GM21360 (cell line): ENCODE measurements at regions not wholly inside any gene's neighbourhood (a gene's known extent, or its start where the extent isn't known, plus 50 kb on each side); places are given as distances from the start of the nearest gene placed in this dataset.

Source experiments
- ATAC-seq: cut with Tn5 transposase; IDR thresholded peaks from one replicate; pipeline ENCODE4 v1.9.1; 2021; ENCODE audit warnings: mild to moderate bottlenecking, moderate library complexity; ENCODE audit not compliant: unreplicated experiment

DNA sequence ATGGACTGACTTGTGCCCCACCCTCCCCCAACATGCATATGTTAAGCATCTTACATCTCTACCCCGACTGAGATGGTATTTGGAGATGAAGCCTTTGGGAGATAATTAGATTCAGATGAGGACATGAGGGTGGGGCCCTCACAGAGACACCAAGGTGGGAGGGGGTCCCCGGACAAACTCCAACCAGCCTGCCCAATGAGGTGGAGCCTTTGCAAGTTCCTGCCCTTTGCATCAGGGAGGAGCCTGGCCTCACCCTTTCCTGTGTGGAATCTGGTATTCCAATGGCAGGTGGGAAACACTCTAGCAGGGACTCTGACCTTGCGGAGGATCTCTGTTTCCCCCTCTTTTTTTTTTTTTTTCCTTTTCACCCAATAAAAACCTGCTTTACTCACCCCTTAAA lies 589.9 kb upstream of the BOD1L1 start:
- no peak for ATAC-seq

DNA sequence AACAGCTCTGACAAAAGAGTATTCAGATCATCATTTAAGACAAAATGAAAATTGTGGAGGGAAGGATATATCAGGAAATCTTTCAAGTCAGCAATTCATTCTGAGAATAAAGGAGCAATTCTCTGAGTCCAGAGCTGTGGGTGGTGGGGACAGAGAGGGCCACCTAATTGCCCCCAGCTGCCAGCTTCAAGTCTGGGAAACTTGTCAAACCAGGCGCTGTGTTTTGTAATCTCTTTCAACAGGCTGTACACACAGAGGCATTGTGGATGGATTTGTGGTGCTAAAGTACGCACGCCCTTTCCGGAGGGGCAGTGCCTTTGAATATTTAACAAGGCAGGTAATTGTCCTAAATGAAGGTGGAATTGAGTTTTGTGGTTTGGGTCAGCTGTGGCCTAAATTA lies 591.1 kb upstream of the BOD1L1 start:
- no peak for ATAC-seq

DNA sequence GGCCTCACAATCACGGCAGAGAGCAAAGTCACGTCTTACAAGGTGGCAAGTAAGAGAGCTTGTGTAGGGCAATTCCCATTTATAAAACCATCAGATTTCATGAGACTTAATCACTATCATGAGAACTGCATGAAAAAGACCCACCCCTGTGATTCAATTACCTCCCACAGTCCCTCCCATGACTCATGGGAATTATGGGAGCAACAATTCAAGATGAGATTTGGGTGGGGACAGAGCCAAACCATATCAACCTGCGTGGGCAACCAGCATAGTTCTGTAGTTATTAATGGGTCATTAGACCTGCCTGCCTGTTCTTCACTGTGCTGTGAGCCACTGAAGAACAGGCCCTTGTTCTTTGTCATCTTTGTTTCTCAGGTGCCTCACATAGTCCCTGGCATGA lies 593.7 kb upstream of the BOD1L1 start:
- no peak for ATAC-seq

DNA sequence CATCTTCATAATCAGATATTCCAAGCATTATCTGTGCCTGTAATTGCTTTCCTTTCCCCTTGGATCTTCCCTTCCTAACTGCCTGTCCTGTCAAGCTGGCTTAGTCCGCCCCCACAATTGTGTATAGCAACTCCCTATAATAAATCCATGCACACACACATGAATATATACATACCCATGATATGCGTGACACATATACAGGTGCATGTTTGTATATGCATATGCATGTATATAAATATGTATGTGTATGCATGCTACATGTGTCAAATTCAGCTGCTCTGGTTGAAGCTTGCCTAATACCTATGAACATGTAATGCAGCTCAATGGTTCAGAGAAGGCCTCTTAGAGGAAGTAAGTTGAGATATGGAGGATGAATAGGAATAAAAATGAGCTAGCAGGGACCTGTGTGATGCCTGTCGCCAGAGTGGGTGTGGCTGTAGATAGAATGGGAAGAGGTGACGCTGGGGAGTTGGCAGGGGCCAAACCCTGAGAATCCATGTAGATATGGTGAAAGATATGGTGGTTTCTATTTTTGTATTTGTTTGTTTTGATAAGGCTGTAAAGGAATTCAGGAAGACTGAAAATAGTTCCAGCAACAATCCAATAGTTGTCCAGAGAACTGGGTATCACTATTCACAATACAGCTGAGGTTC lies 595.0 kb upstream of the BOD1L1 start:
- no peak for ATAC-seq

DNA sequence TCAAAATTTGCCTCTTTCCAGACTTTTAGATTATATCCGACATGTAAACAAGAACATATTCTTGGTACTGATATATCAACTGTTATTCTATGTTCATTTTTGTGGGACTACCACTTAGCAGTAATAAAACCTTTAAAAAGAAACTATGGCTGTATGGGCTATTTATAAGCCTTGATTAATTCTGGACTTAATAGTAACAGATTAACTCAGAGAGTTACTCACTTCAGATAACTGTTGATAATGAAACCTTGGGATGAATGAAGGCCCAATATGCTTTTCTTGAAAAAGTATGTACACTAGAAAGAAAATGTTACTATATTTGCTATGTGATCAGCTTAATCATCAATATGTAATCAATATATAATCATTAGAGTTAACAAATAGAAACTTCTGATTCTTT lies 595.9 kb upstream of the BOD1L1 start:
- ATAC-seq, result no peak

DNA sequence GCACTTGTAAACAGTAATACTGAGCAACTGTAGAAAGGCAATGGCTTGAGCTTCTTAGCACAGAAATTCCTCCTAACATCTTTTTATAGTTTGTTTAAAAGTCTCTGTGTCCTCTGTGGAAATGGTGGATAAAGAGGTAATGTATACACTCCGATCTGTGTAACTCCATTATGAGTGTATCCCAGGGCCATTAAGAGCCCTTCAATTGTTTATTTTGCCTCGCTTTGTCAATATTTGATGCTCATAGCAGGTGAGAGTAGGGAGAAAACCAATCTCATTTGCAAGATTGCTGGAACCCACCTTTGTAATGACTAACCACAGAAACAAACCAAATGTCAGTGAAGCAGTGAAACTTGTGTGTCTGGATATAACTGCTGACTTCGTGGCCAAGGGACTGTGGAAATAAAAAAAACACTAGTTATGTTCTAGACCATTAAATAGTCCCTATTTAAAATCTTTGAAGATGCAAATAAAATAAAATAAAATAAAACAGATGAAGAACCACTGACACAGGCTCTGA lies 598.2 kb upstream of the BOD1L1 start:
- no peak for ATAC-seq

DNA sequence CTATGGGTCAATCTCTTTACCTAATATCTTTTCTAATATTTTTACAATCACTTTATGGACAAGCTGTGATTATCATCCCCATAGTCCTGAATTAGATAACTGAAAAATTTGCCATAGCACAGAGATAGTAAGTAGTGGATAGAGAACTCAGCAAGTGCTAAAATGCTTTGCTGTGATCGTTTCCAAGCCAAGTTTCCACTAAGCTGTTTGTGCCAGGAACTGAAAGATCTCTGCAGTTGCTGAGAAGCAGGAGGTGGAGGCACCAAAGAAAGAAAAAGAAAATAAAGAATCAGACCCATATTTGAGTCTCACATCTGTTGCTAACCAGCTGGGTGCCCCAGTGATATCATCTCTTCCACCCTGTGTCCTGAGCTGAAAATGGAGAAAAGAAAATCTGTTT lies 605.6 kb upstream of the BOD1L1 start:
- ATAC-seq, result no peak

DNA sequence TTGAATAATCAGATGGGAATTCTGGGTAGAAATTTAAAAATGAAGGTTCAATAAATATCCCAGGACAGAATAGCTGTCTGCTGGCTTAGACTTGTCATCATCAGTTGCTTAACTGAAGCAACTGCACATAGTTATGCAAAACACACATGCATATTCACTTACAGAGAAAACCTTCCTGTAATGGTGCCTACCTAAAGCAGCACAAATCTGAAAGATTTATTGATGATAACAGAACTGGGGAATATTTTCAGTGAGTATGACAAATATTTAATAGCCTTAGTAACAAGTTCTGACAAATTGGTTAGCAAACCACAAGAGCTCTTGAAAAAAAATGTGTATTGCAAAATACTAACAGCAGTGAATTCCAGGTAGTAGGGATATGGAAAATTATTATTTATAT lies 606.8 kb upstream of the BOD1L1 start:
- ATAC-seq, result no peak

DNA sequence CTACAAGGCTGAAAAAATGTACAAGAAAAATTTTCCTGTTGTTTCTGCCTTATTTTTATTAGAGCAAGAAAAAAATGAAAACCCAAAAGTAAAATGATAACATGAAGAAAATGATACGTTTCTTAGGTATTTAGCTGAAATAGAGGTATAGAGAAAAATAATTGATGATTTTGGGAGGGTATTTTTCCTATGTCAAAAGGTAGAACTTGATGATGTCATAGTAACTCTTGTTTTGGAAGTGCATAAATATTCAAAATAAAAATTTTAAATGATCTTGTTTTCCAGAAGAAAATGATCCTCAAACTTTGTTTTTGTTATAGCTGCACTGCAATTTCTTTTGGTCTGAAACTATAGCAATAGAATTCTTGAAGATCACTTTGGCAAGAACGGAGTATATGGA lies 608.8 kb upstream of the BOD1L1 start:
- no peak for ATAC-seq

DNA sequence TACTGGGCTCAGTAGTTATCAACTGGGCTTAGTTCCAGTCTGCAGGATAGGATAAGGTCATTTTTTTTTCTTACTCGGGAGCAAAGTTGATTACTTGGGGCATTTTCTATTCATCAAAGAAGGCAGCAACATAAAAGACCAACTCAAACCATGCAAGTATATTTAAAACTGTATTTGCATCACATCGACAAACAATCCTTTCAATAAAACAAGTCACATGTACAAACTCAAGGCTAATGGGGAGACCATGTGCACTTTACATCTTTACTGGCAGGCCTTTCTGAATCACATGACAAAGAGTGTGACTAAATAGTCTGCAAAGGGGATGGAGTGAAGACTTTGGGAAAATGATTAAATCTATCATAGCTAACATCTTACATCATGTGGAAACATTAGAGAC lies 610.4 kb upstream of the BOD1L1 start:
- ATAC-seq, result no peak

DNA sequence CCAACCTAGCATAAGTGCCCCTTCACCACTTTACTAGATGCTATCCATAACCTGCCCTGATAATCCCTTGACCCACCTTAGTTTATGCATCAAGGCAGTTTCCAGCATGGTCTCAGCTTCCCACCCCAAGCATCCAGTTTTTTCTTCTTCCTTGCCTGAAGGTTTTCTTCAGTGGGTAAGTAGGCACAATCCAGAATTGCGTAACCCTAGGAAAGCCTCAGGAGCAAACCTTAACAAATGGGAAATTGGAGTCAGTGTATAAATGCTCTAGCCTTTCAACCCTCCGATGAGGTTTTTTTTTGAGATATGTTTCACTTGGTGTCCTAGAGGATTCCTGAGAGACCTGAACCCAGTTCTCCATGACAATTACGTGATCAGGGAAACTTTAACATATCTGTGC lies 614.0 kb upstream of the BOD1L1 start:
- no peak for ATAC-seq

DNA sequence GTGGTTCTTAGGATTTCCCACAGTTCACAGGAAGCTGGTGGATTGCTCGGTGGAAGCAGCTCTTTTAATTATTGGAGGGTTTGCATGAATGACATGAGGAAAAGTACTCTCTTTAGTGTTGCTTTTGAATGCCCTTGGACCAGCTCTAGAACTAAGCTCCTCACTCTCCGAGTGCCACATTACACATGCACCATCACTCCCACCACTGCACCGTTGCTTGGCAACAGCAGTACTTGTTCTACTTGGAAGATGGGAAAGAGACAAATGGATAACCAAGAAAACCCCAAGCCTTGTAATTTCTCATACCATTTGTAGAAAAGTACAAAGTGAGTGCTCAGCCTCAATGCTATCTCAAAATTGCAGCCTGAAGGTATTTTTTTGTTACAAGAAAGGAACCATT lies 620.2 kb upstream of the BOD1L1 start:
- no peak for ATAC-seq

DNA sequence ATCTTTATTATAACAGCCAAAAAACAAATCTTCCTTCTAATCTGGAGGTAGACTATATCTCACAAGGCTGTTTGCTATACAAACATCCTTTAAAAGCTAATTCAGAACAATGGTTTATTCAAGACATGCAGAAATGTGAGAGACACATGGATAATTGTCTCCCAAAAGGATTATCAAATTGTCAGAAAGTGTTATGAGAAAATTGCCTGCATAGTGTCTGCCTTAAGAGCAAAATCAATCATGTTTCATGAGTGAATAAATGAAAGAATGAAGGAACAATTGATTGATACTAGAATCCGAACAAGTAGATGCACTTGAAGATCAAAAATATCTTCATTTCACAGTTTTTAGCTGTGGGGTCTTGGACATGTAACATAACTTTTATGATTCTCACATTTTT lies 621.7 kb upstream of the BOD1L1 start:
- ATAC-seq, result no peak

DNA sequence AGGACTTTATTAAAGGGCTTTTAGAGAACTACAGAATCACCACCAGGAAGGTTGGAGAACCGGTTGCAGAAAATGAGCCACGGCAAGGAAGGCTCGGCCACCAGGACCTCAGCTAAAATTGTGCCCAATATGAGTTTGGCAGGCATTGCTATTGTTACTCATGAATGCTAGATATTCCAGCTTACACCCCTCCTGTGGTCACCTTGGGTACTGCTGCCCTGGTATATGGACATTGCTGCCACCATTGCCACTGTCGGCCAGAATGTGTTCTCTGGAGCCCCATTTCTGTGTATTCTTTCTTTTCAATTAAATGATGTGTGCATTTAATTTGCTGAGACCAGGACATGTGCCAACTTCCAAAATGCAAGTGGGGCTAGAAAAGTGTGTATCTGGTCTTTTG lies 626.7 kb upstream of the BOD1L1 start:
- ATAC-seq, result no peak

DNA sequence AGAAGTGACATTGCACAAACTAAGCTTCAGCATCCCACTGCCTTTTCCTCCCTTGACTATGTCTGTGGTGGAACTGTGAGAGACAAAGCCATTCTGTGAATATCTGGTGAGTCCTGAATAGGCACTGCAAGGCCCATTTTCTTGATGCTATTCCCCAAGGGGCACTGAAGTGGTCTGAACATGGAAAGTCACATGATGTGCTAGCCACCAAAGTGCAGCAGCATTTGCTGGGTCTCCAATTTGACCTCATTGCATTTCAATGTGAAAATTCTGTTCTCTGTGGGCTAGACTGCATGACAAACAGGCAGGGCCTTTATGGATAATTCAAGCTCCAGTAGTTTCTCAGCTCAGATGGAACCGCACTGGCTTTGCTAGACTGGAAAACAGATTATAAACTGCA lies 627.4 kb upstream of the BOD1L1 start:
- no peak for ATAC-seq

DNA sequence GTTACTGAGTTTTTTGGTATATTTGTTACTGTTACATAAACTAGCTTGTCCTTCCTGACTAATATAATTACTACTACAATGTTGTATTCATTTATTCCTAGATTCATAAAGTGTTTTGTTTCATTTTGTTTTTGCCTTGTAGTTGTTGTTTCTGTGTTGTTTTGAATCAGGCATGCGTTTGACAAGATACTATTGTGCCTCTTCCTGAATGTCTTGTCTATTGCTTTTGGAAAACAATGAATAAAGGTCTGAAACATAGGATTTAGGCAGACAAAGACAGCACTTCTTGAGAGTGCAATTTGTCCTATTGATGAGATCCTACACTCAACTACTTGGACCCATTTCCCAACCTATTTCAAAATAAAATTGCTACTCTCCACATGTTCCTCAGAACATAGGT lies 630.4 kb upstream of the BOD1L1 start:
- no peak for ATAC-seq

DNA sequence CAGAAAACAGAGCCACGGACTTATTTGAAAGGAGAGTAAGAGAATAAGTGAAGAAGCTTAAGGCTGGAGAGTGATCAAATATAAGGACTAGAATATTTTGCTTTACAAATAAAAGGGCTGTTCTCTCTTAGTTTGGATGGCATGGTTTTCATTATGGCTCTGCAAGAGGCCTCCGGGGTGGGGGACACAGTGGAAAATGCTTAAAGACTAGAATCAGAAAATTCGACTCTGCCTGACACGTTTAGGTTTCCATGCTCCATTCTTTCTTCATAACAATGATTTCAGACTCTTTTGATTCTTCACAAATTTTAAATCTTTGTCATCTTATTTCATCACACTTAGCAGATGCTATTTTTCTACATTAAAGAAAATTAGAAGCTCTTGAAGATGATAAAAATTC lies 632.4 kb upstream of the BOD1L1 start:
- no peak for ATAC-seq

DNA sequence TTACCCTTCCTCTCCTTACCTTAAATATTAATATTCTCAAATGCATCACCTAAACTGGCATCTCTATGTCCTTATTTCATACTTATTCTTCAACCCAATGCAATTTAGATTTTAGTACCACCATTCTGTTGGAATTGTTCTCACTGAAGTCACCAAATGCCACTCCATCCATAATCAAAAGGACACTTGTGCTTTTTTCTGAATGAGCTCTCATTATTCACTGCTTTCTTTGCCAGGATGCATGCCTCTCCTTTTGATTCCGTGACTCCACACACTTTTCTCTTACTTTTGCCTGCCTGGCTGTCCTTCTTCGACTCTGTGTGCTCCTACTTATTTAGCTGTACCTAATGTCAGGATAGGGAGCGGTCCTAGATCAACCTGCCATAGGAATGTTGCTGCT lies 633.1 kb upstream of the BOD1L1 start:
- no peak for ATAC-seq

DNA sequence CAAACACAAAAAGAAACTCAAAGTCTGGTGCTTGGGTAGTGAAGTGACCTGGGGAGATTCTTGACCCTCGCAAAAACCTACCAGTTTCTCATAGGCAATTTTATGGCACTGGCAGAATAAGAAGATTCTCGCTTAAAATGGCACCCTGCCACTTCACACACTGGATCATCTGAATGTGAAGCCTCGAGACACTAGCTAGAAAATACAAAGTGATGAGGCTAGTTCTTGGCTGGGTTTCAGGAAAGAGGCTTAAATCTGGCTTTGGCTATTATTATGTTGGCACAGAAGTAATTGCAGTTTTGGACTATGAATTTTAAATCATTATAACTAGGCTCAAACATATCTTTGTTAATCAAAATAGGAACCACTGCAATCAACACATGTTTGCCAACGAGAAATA lies 634.7 kb upstream of the BOD1L1 start:
- ATAC-seq, result no peak

DNA sequence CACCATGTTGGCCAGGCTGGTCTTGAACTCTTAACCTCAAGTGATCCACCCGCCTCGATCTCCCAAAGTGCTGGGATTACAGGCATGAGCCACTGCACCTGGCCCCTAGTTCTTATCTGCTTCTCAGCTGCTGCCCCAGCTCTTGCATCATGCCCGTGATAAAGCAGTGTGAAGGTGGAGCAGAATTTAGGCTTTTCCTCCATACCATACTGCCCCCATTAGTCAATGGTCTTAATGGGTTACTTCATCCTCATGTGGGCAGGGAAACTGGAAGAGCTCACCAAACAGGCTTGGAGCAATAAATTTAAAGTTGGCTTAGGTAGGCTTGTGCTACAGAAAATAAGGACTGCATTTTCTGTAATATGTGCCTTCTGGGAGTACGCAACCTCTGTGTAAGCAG lies 636.9 kb upstream of the BOD1L1 start:
- ATAC-seq, result no peak

DNA sequence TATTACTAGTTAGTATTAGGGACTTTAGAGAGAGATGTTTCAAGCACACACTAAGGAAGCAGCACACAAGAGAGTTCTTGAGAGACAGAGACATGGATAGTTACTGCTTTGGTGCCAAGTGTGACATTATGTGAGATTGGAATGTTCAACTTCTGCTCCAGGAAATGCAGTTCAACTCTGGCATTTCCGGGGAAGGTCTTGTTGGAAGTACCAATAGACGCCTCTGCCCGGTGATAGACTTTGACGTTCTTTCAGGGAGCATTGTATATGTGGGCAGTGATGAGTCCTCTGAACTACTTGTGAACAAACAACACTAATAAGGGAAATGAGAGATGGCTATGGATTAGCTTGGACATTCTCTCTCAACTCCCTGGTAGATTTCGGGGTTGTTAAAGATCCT lies 638.1 kb upstream of the BOD1L1 start:
- ATAC-seq, result no peak

DNA sequence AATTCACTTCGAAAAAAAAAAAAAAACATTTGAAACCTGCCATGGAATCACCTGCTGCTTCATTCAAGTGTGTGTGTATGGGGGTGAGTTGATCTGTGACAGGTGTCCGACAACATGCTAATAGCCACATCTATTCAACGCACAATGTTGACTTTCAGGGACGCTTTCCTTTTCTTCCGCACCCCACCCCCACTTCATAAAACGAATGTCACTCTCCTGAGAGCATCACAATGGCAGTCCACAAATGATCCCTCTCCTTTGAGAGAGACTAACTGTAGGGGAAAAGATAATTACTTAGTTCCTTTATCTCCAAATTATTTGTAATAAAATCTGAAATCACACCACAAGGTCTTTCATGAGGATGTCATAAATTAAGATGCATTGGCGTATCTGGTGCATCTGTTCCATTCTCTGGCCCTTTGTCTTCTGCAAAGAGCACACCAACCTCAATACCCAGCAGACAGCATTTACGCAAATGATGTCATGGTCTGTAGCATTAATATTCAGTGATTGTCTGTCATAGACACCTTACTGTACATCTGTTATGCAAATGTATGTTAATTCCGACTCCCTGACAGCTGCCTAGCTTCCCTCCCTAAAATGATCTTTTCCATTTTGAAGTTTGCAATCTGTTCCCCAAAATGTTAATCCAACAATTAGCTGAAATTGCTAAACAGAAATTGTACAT lies 640.0 kb upstream of the BOD1L1 start:
- no peak for ATAC-seq

DNA sequence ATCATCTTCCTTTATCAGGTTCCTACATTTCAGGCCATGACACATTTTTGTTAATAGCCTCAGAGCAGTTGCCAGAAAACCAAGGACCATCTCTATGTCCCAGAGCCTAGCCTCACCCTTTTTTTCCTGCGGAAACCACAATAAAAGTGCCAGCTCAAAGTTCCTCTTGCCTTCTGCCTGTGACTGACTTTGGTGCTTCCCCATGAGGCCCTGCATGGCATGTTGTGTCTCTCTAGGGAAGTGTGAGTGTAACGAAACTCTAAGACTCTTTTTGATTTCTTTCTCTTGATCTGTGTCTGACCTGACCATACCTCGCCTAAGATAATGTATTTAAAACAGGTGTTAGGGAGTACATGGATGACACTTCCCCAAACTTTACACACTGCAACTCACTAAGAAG lies 642.3 kb upstream of the BOD1L1 start:
- no peak for ATAC-seq
